B cell (primary cell): ENCODE measurements at regions not wholly inside any gene's neighbourhood (a gene's known extent, or its start where the extent isn't known, plus 50 kb on each side); places are given as distances from the start of the nearest gene placed in this dataset.

Experiments used
- ATAC-seq: fragments of 200-7000 bp; cut with Tn5 transposase; one replicate; pipeline ENCODE4 v1.10.0; 2021; ENCODE audit warnings: low read depth, mild to moderate bottlenecking, moderate number of reproducible peaks, moderate library complexity
- CTCF ChIA-PET: fragments of 350-600 bp; sonication (Branson Sonifier 250); formaldehyde crosslinking; loops from one replicate; lab custom pipeline; 2021; ENCODE audit warnings: antibody characterized with exemption, inconsistent platforms; lab: Charles Lee
- POLR2A ChIA-PET: fragments of 350-600 bp; sonication (Branson Sonifier 250); formaldehyde crosslinking; loops from one replicate; lab custom pipeline; 2021; ENCODE audit warnings: antibody characterized with exemption; lab: Charles Lee
- DNase-seq: peaks from one replicate; pipeline ENCODE4 v3.0.0; 2013
- H2AFZ ChIP-seq: 2 replicates; pipeline ENCODE4 v1.6.1; 2012; ENCODE audit warnings: mild to moderate bottlenecking, low read depth, low read length; ENCODE audit not compliant: insufficient read depth, poor library complexity, severe bottlenecking
- H3K27ac ChIP-seq, 2 donors: 1 replicate in 1 of 2; 2 replicates in 1 of 2; pipeline ENCODE4 v1.5.1; 2012 to 2013; ENCODE audit warnings: low read length in 2 of 2, mild to moderate bottlenecking in 2 of 2, moderate library complexity in 1 of 2
- H3K27me3 ChIP-seq, 4 experiments: fragments of 200-600 bp in 1 of 4; sonication (generic) in 1 of 4; replicated peaks in 1 of 4; 1 replicate in 2 of 4; 2 replicates in 2 of 4; pipeline versions ENCODE4 v1.6.1 to v1.7.0; 2013 to 2016; ENCODE audit warnings: low read length in 3 of 4, mild to moderate bottlenecking in 2 of 4, mixed read lengths in 1 of 4, moderate library complexity in 1 of 4; ENCODE audit not compliant: insufficient read depth in 4 of 4, control insufficient read depth in 3 of 4; ENCODE audit errors: control extremely low read depth in 1 of 4
- H3K36me3 ChIP-seq, 2 experiments: replicated peaks in 1 of 2; 1 replicate in 1 of 2; 2 replicates in 1 of 2; pipeline versions ENCODE4 v1.6.1 to v1.7.1; 2013; ENCODE audit warnings: low read length in 1 of 2; ENCODE audit not compliant: insufficient read depth in 2 of 2, control insufficient read depth in 1 of 2; ENCODE audit errors: control extremely low read depth in 1 of 2, extremely low read depth in 1 of 2
- H3K4me1 ChIP-seq, 2 donors: fragments of 200-600 bp in 1 of 2; sonication (generic) in 1 of 2; 1 replicate in 1 of 2; 2 replicates in 1 of 2; pipeline versions ENCODE4 v1.5.1 to v1.6.1; 2013 to 2017; ENCODE audit warnings: low read length in 2 of 2; ENCODE audit not compliant: control insufficient read depth in 2 of 2, insufficient read depth in 2 of 2
- H3K4me2 ChIP-seq: replicated peaks from 2 replicates; pipeline ENCODE3; 2012; ENCODE audit warnings: mild to moderate bottlenecking, low read depth, low read length; ENCODE audit not compliant: poor library complexity, severe bottlenecking
- H3K4me3 ChIP-seq, 5 experiments: fragments of 200-600 bp in 1 of 5; sonication (generic) in 1 of 5; 1 replicate in 3 of 5; 2 replicates in 2 of 5; pipeline versions ENCODE4 v1.5.1 to v1.7.0; 2011 to 2016; ENCODE audit warnings: low read length in 4 of 5, mild to moderate bottlenecking in 4 of 5, low read depth in 2 of 5, control low read depth in 1 of 5, moderate library complexity in 1 of 5; ENCODE audit not compliant: insufficient read depth in 1 of 5; ENCODE audit errors: control extremely low read depth in 1 of 5, extremely low read depth in 1 of 5
- H3K79me2 ChIP-seq: fragments of 200-600 bp; sonication (generic); one replicate; pipeline ENCODE4 v1.6.0; 2016; ENCODE audit warnings: low read length; ENCODE audit not compliant: control insufficient read depth, insufficient read depth
- H3K9ac ChIP-seq: fragments of 200-600 bp; sonication (generic); 2 replicates; pipeline ENCODE4 v1.6.1; 2017; ENCODE audit warnings: mild to moderate bottlenecking, low read length, moderate library complexity
- H3K9me3 ChIP-seq, 3 donors: one replicate each; pipeline versions ENCODE4 v1.6.1 to v1.7.1; 2013; ENCODE audit warnings: low read length in 2 of 3; ENCODE audit not compliant: control insufficient read depth in 2 of 3, insufficient read depth in 1 of 3; ENCODE audit errors: control extremely low read depth in 1 of 3
- H4K20me1 ChIP-seq: 2 replicates; pipeline ENCODE4 v1.6.0; 2012; ENCODE audit warnings: mild to moderate bottlenecking, low read length; ENCODE audit not compliant: insufficient read depth, control insufficient read depth, poor library complexity, severe bottlenecking
- H3K27ac Mint-ChIP-seq: one replicate; pipeline ENCODE4 v1.8.0; 2021; ENCODE audit warnings: mixed read lengths
- H3K27me3 Mint-ChIP-seq: one replicate; pipeline ENCODE4 v1.8.0; 2021; ENCODE audit warnings: mixed read lengths
- H3K4me1 Mint-ChIP-seq: one replicate; pipeline ENCODE4 v1.8.0; 2021; ENCODE audit warnings: mixed read lengths
- H3K4me3 Mint-ChIP-seq: one replicate; pipeline ENCODE4 v1.8.0; 2021; ENCODE audit warnings: mixed read lengths
- H3K9me3 Mint-ChIP-seq: one replicate; pipeline ENCODE4 v1.8.0; 2022; ENCODE audit warnings: mixed read lengths; ENCODE audit not compliant: insufficient read depth
- CTCF ChIP-seq: fragments of 200-600 bp; IDR thresholded peaks from one replicate; pipeline ENCODE4 v1.8.0; 2022; ENCODE audit warnings: antibody characterized with exemption, mild to moderate bottlenecking
- EZH2 ChIP-seq: IDR thresholded peaks from 2 replicates; pipeline ENCODE4 v1.6.1; 2012; ENCODE audit warnings: borderline replicate concordance, low read depth, mild to moderate bottlenecking, moderate library complexity, low read length; ENCODE audit not compliant: insufficient read depth, poor library complexity, severe bottlenecking
- WGBS: methylation state at CpG from one replicate; pipeline ENCODE4 v1.1.5; 2013; ENCODE audit warnings: missing lambda C conversion rate; ENCODE audit not compliant: insufficient coverage; 5-methylcytosine and 5-hydroxymethylcytosine counted together
- intact Hi-C: fragments of 100-400 bp; cut with micrococcal nuclease; formaldehyde crosslinking; loops from one replicate; pipeline ENCODE4 v1.10.0; 2022

- Histone ChIP-seq H3K4me1 (no peaks in the 10 kb centered on the region), H4K20me1 (no peaks in the 10 kb centered on the region), H2AFZ (no peak overlapping the region), H3K4me2 (no peak overlapping the region), H3K27me3 (peaks cover 0 to 3% (median 0%) of the 10 kb centered on the region in 4 experiments), H3K9ac (no peak overlapping the region), H3K9me3 (no peaks in the 10 kb centered on the region), H3K4me3 (no peak overlapping the region), H3K79me2 (no peaks in the 10 kb centered on the region), H3K27ac (no peak overlapping the region), H3K36me3 (no peaks in the 10 kb centered on the region)
- TF ChIP-seq EZH2 (no peak), CTCF (no peak)
- Mint-ChIP-seq H3K4me1 (no peaks in the 10 kb centered on the region), H3K27ac (no peak overlapping the region), H3K4me3 (no peak overlapping the region), H3K27me3 (peaks cover 10% of the 10 kb centered on the region), H3K9me3 (no peaks in the 10 kb centered on the region)
- 100% methylated on average over 1 of the region's 4 CpGs for WGBS
- intact Hi-C loops, result no loop called here
- no peak for DNase-seq
- POLR2A ChIA-PET, result no interaction called here
- no peak for ATAC-seq
- CTCF ChIA-PET, result interaction anchor here (0.7 kb wide), 1 partner anchor 34 kb away, joined by 3 read pairs; no protein-coding TSS in a partner anchor
Observed at GRCh38 chr4:15318621-15319348, 109.0 kb upstream of the C1QTNF7 start.

- ATAC-seq (no peak), DNase-seq (no peak)
- CTCF ChIA-PET, result no interaction called here
- no peaks in the 10 kb centered on the region for H4K20me1 ChIP-seq
- POLR2A ChIA-PET, result no interaction called here
- no peak overlapping the region for H3K4me3 ChIP-seq
- no peaks in the 10 kb centered on the region for H3K79me2 ChIP-seq
- no peak overlapping the region for H3K9ac ChIP-seq
- TF ChIP-seq CTCF (no peak), EZH2 (no peak)
- H3K9me3 Mint-ChIP-seq, result no peaks in the 10 kb centered on the region
- H3K4me2 ChIP-seq, result no peak overlapping the region
- no peaks in the 10 kb centered on the region for H3K9me3 ChIP-seq
- no peak overlapping the region for H3K27ac Mint-ChIP-seq
- no peak overlapping the region for H3K27ac ChIP-seq
- peaks cover 0 to 3% (median 0%) of the 10 kb centered on the region in 4 experiments for H3K27me3 ChIP-seq
- no peak overlapping the region for H3K4me3 Mint-ChIP-seq
- no peaks in the 10 kb centered on the region for H3K36me3 ChIP-seq
- H3K27me3 Mint-ChIP-seq, result peaks cover 10% of the 10 kb centered on the region
- peaks cover 4% of the 10 kb centered on the region for H3K4me1 Mint-ChIP-seq
- intact Hi-C loops, result no loop called here
- no peaks in the 10 kb centered on the region for H3K4me1 ChIP-seq
- WGBS, result no CpG with 5 or more reads among the region's 1 CpG
- no peak overlapping the region for H2AFZ ChIP-seq
Observed at GRCh38 chr4:15320121-15320678, 107.6 kb upstream of the C1QTNF7 start.
